ENCODE measurements at regions not wholly inside any gene's neighbourhood (a gene's known extent, or its start where the extent isn't known, plus 50 kb on each side); places are given as distances from the start of the nearest gene placed in this dataset.

DNA sequence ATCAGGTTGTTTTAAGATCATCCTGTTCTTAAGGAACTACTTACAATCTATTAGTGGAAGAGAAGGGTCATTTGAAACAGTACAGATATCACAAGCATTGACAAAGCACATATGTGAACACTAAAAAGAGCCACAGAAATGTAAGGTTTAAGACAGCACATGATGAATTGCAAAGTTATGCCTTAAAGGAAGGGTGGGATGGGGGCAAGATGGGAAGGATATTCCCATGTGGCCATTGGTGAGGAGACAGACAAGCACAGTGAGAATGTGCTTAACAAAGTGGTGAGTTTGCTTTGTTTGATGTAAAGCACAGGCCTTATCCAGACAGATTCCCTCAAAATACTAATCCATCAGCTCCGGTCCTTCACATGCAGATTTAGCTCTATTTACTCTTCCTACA, 151.6 kb upstream of the IVNS1ABP start:
- no peaks in the 10 kb centered on the region for H3K9me1 ChIP-seq (replicated peaks; ENCODE audit: control insufficient read depth, extremely low read depth, insufficient read depth, low read length)
- no peak for DNase-seq (ENCODE audit: low read depth, low spot score)
- no peak overlapping the region for H3K4me2 ChIP-seq (ENCODE audit: insufficient read depth, low read length)
- no peaks in the 10 kb centered on the region for H3K9me3 ChIP-seq (replicated peaks; ENCODE audit: control insufficient read depth, insufficient read depth, low read length)
- dilution Hi-C loops (cut with MboI; ENCODE audit: extremely low pct_ligation_motif_present, low sequenced_read_pairs) (no loop called here), intact Hi-C loops (cut with micrococcal nuclease) (no loop called here)
- ChIA-PET POLR2A (no interaction called here), CTCF (interaction anchor here (1.0 kb wide), 1 partner anchor 151 kb away, joined by 3 read pairs; the partner anchor contains the start of gene IVNS1ABP)
- H2AFZ ChIP-seq (ENCODE audit: low read depth, low read length), result no peak overlapping the region
- BruUV-seq (replicated peaks), result no TSS peak
- H3K79me2 ChIP-seq (ENCODE audit: control insufficient read depth, insufficient read depth, low read length), result no peaks in the 10 kb centered on the region
- no peaks in the 10 kb centered on the region for H3K4me1 ChIP-seq (ENCODE audit: control insufficient read depth, extremely low read depth, insufficient read depth, low read length)
- H3K9ac ChIP-seq (replicated peaks; ENCODE audit: extremely low read depth, insufficient read depth, low read length), result no peak overlapping the region
- no peaks in the 10 kb centered on the region for H3K27me3 ChIP-seq (ENCODE audit: control insufficient read depth in 2 of 2, insufficient read depth in 2 of 2, low read length in 2 of 2)
- H4K20me1 ChIP-seq (replicated peaks; ENCODE audit: control insufficient read depth, extremely low read depth, insufficient read depth, low read length), result no peaks in the 10 kb centered on the region
- no peak for TF ChIP-seq MYC (IDR thresholded peaks at IDR 0.05; ENCODE audit: low read depth, low read length)
- H3K4me3 ChIP-seq (replicated peaks in 1 of 3; ENCODE audit: insufficient read depth in 1 of 3, low read depth in 1 of 3, low read length in 3 of 3), result no peak overlapping the region
- no peak for FAIRE-seq
- H3K36me3 ChIP-seq (ENCODE audit: control insufficient read depth in 2 of 2, extremely low read depth in 1 of 2, insufficient read depth in 2 of 2, low read length in 2 of 2), result no peaks in the 10 kb centered on the region
- H3K27ac ChIP-seq (ENCODE audit: insufficient read depth, low read depth, low read length), result no peak overlapping the region

DNA sequence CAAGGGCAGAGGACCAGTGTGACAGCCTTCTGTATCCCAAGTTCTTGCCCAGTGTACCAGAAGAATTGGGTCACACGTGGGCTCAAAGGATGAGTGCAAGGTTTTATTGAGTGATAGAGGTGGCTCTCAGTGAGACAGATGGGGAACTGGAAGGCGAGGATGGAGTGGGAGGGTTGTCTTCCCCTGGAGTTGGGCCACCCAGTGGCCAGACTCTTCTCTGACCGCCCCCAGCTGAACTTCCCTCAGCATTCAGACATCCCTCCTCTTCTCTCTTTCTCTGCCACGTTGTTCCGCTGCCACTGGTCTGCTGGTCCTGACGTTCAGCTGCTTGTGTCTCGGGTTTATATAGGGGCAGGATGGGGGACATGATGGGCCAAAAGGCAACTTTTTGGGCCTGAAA, 150.1 kb upstream of the IVNS1ABP start:
- no peak for FAIRE-seq
- POLR2A ChIA-PET, result no interaction called here

More for the DNA sequence above, 150.1 kb upstream of the IVNS1ABP start:
- Histone ChIP-seq H3K36me3 (ENCODE audit: control insufficient read depth in 2 of 2, extremely low read depth in 1 of 2, insufficient read depth in 2 of 2, low read length in 2 of 2) (no peaks in the 10 kb centered on the region), H4K20me1 (replicated peaks; ENCODE audit: control insufficient read depth, extremely low read depth, insufficient read depth, low read length) (no peaks in the 10 kb centered on the region), H2AFZ (ENCODE audit: low read depth, low read length) (no peak overlapping the region), H3K79me2 (ENCODE audit: control insufficient read depth, insufficient read depth, low read length) (no peaks in the 10 kb centered on the region), H3K9me1 (replicated peaks; ENCODE audit: control insufficient read depth, extremely low read depth, insufficient read depth, low read length) (no peaks in the 10 kb centered on the region), H3K27me3 (ENCODE audit: control insufficient read depth in 2 of 2, insufficient read depth in 2 of 2, low read length in 2 of 2) (no peaks in the 10 kb centered on the region), H3K4me3 (replicated peaks in 1 of 3; ENCODE audit: insufficient read depth in 1 of 3, low read depth in 1 of 3, low read length in 3 of 3) (no peak overlapping the region), H3K4me1 (ENCODE audit: control insufficient read depth, extremely low read depth, insufficient read depth, low read length) (no peaks in the 10 kb centered on the region), H3K27ac (ENCODE audit: insufficient read depth, low read depth, low read length) (no peak overlapping the region), H3K9me3 (replicated peaks; ENCODE audit: control insufficient read depth, insufficient read depth, low read length) (no peaks in the 10 kb centered on the region), H3K9ac (replicated peaks; ENCODE audit: extremely low read depth, insufficient read depth, low read length) (no peak overlapping the region), H3K4me2 (ENCODE audit: insufficient read depth, low read length) (no peak overlapping the region)
- CTCF ChIA-PET, result no interaction called here
- no peak for DNase-seq (ENCODE audit: low read depth, low spot score)
- intact Hi-C loops (cut with micrococcal nuclease), result no loop called here
- dilution Hi-C loops (cut with MboI; ENCODE audit: extremely low pct_ligation_motif_present, low sequenced_read_pairs), result no loop called here
- BruUV-seq (replicated peaks), result no TSS peak
- TF ChIP-seq GATA2 (IDR thresholded peaks at IDR 0.05; ENCODE audit: insufficient read depth, insufficient read length, low read depth, low read length) (no peak), MYC (IDR thresholded peaks at IDR 0.05; ENCODE audit: low read depth, low read length) (no peak), POLR2A (IDR thresholded peaks at IDR 0.05; ENCODE audit: low read depth, low read length) (no peak), POLR2AphosphoS5 (IDR thresholded peaks at IDR 0.05; ENCODE audit: insufficient read depth, low read depth, low read length) (no peak), FOS (IDR thresholded peaks at IDR 0.05; ENCODE audit: borderline replicate concordance, insufficient read depth, low read length) (no peak), EZH2 (IDR thresholded peaks at IDR 0.05; ENCODE audit: borderline replicate concordance, low read depth, low read length, severe bottlenecking) (no peak)
- TF ChIP-seq, protein P1, sequence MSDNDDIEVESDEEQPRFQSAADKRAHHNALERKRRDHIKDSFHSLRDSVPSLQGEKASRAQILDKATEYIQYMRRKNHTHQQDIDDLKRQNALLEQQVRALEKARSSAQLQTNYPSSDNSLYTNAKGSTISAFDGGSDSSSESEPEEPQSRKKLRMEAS (IDR thresholded peaks at IDR 0.05; ENCODE audit: insufficient read depth, insufficient read length), result no peak
- TF ChIP-seq, protein P2, sequence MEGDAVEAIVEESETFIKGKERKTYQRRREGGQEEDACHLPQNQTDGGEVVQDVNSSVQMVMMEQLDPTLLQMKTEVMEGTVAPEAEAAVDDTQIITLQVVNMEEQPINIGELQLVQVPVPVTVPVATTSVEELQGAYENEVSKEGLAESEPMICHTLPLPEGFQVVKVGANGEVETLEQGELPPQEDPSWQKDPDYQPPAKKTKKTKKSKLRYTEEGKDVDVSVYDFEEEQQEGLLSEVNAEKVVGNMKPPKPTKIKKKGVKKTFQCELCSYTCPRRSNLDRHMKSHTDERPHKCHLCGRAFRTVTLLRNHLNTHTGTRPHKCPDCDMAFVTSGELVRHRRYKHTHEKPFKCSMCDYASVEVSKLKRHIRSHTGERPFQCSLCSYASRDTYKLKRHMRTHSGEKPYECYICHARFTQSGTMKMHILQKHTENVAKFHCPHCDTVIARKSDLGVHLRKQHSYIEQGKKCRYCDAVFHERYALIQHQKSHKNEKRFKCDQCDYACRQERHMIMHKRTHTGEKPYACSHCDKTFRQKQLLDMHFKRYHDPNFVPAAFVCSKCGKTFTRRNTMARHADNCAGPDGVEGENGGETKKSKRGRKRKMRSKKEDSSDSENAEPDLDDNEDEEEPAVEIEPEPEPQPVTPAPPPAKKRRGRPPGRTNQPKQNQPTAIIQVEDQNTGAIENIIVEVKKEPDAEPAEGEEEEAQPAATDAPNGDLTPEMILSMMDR (IDR thresholded peaks at IDR 0.05; ENCODE audit: extremely low read depth in 1 of 2, insufficient read depth in 1 of 2, low read depth in 1 of 2, low read length in 2 of 2), result no peak

Measured in endothelial cell of umbilical vein (primary cell).